HG03045 (cell line): ENCODE measurements at regions not wholly inside any gene's neighbourhood (a gene's known extent, or its start where the extent isn't known, plus 50 kb on each side); places are given as distances from the start of the nearest gene placed in this dataset.

Experiments
- ATAC-seq: cut with Tn5 transposase; IDR thresholded peaks from one replicate; pipeline ENCODE4 v1.9.1; 2021; ENCODE audit warnings: mild to moderate bottlenecking, moderate library complexity; ENCODE audit not compliant: unreplicated experiment

DNA sequence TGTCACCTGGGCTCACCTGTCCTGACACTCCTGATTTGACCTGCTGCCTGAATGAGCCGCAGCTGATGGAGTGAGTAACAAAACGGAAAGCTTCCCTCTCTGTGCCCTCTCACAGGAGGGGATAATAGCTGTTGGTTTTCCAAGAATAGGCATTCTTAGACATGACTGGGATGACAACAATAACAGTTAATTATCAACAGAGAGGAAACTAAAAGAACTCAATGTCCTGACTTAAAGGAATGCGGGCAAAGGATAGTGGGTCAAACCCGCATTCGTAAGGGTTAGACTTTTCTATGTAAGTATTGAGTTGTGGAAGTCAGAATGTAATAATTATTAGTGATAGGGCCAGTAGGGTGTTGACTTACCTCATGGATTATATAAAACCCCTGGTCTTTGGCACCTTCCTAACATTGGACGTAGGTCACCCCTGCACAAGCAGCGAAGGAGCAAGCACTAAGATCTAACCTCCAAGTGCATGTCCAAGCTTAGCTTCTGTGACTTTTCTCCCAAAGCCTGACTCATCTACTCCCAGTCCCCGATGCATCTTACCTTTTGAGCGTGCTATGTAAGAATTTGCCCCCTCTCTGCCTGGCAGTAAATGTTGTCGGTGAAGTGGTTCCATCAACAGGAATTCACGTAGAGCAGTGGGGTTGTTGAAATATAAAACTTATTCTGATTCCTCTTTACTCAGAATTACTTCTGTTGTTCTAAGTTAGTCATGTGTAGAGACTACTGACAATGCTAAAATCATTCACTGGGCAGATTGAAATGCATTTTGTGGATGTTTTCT, 442.3 kb downstream of the FGF9 start:
- ATAC-seq: no peak

DNA sequence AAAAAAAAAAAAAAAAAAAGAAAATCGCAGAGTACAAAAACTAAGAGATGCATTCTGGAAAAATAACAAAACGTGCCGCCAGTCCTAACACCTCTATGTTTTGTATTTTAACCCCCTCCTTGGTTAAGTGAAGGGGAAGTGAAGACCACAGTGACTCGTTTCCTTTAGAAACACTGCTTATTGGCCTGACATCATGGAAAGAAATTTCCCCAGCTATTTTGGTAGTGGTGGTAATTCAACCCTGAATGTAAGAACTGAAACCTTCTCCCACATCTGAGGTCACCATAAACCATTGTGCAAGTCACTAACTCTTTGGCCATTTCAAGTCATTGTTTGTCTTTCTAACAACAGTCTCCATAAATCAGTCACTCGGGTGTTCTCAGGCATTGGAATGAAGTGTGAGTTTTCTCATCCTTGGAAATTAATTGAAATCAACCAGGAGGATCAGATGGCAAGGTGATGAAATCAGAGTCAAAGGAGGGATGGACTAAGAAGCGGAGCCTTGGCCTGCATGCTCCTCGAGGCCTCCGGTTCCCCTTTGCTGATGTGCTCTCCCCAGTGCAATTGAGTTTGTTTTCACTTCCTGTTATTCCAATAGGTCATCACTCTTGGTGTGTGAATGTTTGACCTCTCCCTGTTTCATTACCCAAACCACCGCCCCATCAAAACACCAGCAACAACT, 443.9 kb downstream of the FGF9 start:
- peak; percentile 87 for ATAC-seq

DNA sequence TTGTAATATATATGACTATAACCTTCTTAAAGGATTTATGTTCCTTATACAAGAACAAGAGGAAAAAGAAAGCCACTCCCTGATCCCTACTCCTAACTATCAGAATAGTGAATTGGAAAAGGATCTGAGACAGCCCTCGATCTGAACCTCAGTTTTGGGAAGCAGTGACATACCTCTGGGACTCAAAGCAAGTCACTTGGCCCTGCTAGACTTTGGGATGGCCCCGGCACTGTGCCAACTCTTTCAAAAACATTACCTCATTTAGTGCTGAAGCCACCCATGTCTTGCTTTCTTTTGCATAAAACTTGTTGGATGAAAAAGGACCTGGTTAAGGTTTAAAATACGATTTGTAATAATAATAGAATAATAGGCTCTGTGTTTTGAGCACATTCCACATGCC, 447.3 kb downstream of the FGF9 start:
- ATAC-seq: no peak

DNA sequence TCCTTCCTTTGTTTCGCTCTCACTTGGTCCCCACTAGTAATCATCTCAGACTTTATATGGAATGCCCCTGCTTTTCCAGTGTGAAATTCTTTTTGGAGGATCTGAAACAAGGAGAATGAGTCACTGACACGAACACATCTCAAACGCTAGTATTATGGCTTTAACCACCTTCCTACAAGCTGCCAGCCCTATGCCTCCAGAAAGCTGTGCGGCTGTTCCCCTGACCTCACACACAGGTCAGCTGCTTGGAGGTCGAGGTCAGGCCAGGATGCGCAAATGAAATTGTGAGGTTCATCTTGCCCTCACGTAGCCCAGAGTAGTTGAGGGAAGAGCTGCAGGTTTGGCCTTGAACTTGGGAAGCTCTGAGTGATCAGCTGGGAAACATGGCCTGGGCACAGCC, 449.8 kb downstream of the FGF9 start:
- no peak for ATAC-seq

- no peak for ATAC-seq
These were observed 450.4 kb downstream of the FGF9 start for GRCh38 chr13:22121146-22121739.

DNA sequence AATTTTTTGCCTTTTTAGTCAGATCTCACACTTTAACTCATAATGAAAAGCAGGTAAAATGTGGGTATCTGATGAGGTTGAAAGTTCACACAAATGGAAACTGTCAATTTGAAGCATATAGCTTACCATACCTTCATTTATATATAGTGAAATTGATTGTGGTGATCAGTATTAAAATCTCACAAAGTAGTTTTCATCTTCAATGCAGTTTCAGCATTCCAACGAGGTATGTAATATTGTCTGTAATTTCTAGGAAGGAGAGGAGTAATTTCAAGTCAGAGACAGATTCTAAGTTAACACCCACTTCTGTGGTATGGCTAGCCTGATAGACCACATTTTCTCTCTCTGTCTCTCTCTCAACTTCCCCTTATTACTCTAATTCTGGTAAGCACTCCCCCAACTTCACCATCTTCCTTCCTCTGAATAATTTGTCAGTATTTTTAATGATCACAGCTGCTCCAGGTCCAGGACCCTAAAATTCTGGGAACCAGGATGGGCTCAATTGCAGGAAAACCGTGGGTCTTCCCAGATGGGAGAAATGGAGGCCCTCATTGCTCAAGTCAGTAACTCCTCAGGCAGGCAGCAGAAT, 455.7 kb downstream of the FGF9 start:
- ATAC-seq: peak; percentile 87

- no peak for ATAC-seq
These were observed 456.6 kb downstream of the FGF9 start for GRCh38 chr13:22127277-22128164.

- no peak for ATAC-seq
These were observed 457.9 kb downstream of the FGF9 start for GRCh38 chr13:22128441-22129408.

- ATAC-seq: no peak
These were observed 459.4 kb downstream of the FGF9 start for GRCh38 chr13:22130254-22130653.

DNA sequence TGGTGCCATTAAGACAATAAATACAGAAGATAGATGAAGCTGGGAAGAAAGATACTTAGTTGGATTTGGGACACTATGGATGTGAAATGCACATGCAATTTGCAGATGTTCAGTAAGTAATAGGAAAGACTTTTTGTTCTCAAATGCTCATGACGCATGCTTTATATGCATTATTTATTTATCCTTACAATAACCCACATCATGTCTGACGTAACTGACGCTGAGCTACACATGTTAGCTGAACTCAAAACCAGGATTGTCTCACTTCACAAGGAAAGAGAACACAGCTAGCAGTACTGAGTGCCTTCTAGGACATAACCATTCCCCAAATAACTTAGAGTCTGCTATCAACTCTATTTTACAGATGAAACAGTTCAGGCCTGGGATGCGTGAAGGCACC, 463.4 kb downstream of the FGF9 start:
- no peak for ATAC-seq

GRCh38 chr13:22135446-22135845, 464.6 kb downstream of the FGF9 start:
- no peak for ATAC-seq

DNA sequence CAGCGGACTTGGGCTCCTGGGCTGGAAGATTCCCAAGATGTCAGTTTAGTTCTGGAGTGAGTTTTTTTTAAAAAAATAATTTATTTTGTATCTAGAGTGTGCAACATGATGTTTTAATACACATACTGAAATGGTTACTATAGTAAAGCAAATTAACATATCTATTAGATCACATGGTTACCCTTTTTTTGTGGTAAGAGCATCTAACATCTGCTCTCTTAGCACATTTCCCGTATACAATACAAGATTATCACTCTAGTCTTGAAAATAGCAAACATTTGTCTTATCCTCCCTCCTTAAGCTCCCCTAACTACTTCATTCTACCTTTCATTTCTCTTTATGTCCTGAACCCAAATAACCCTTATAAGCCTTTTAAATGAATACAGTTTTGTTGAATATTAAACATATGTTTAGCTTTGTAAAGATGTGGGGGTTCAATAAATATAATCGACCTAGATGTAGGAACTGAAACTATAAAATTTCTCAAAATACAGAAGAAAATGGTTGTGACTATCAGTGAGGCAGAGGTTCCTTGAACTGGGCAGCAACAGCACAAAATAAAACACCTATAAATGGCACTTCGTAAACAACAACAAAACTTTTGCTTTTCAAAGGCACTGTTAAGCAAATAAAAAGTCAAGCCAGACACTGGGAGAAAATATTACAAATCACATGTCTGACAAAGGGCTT, 466.6 kb downstream of the FGF9 start:
- ATAC-seq: no peak

DNA sequence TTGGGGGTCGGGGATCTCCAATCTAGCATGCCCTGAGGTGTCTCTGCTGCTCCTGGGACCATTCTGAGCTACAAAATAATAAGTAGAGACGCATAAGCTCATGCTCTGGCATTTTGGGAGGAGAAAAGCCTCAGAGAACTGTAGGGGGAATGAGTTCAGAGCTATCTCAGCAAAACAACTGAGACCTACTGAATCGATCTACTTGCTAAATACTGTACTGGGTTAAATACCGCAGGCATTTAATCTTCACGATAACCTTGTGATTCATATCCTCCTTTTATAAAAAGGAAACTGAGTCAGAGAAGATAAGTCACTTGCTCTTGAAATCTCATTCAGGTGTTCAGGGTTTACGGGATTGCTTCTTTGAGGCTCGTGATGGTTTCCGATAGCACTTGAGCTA, 468.1 kb downstream of the FGF9 start:
- no peak for ATAC-seq

GRCh38 chr13:22141716-22142115, 470.8 kb downstream of the FGF9 start:
- no peak for ATAC-seq

DNA sequence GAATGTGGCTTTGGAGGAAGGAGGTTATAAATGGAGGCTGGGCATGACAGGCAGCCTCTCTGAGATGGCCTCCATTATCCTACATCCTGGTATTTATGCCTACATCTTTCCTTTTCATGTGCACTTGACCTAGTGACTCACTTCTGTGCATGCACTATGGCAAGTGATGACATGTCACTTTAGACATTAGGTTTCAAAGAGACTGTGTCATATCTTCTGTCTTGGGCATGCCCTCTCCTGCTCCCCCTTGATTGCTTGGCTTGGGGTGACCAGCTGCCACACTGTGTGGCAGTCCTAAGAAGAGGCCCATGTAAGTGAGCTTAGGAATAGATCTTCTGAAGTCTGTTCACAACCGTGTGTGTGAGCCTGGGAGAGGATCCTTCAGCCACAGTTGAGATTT, 472.8 kb downstream of the FGF9 start:
- ATAC-seq: no peak

GRCh38 chr13:22144806-22145205, 473.9 kb downstream of the FGF9 start:
- ATAC-seq: no peak

GRCh38 chr13:22148187-22148586, 477.3 kb downstream of the FGF9 start:
- no peak for ATAC-seq

- no peak for ATAC-seq
These were observed 481.9 kb downstream of the FGF9 start for GRCh38 chr13:22152751-22153150.

DNA sequence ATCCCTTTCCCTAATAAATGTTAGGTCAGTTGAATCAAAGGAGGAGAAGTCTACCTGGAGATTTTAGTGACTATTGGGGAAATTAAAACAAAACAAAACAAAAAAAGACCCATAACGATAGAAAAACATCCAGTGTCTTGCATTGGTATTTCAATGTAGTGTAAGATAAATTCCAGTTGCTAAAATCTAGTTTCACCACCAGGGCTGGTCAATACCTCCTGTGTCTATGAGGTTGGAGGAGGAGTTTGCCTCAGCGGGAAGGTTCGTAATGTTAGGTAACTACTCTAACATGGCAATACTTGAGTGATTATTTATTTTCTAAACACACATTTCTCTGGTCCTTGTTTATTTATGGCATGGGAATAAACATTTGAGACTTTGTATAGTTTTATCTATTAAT, 483.2 kb downstream of the FGF9 start:
- no peak for ATAC-seq
